Astrocyte (in vitro differentiated cells and primary cell): ENCODE measurements at regions not wholly inside any gene's neighbourhood (a gene's known extent, or its start where the extent isn't known, plus 50 kb on each side); places are given as distances from the start of the nearest gene placed in this dataset.

Experiments used
- EZH2 ChIP-seq: IDR thresholded peaks from 2 replicates; pipeline ENCODE4 v1.6.1; 2012; ENCODE audit warnings: mild to moderate bottlenecking, low read length, inconsistent platforms; ENCODE audit not compliant: insufficient read depth
- TF ChIP-seq, protein P1 (sequence below): IDR thresholded peaks from 2 replicates; pipeline ENCODE4 v1.5.1; 2011; ENCODE audit warnings: low read depth, mild to moderate bottlenecking, inconsistent platforms, low read length, moderate library complexity; ENCODE audit not compliant: insufficient read depth

DNA sequence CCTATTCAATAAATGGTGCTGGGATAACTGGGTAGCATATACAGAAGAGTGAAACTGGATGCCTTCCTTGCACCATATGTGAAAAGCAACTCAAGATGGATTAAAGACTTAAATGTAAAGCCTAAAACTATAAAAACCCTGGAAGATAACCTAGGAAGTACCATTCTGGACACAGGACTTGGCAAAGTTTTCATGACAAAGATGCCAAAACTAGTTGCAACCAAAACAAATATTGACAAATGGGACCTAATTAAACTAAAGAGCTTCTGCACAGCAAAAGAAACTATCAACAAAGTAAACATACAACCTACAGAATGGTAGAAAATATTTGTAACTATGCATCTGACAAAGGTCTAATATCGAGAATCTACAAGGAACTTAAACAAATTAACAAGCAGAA, 129.1 kb upstream of the CTBP2 start:
- TF ChIP-seq, protein P1, sequence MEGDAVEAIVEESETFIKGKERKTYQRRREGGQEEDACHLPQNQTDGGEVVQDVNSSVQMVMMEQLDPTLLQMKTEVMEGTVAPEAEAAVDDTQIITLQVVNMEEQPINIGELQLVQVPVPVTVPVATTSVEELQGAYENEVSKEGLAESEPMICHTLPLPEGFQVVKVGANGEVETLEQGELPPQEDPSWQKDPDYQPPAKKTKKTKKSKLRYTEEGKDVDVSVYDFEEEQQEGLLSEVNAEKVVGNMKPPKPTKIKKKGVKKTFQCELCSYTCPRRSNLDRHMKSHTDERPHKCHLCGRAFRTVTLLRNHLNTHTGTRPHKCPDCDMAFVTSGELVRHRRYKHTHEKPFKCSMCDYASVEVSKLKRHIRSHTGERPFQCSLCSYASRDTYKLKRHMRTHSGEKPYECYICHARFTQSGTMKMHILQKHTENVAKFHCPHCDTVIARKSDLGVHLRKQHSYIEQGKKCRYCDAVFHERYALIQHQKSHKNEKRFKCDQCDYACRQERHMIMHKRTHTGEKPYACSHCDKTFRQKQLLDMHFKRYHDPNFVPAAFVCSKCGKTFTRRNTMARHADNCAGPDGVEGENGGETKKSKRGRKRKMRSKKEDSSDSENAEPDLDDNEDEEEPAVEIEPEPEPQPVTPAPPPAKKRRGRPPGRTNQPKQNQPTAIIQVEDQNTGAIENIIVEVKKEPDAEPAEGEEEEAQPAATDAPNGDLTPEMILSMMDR, result no peak
- TF ChIP-seq EZH2, result no peak
